BJ (cell line): ENCODE measurements at regions not wholly inside any gene's neighbourhood (a gene's known extent, or its start where the extent isn't known, plus 50 kb on each side); places are given as distances from the start of the nearest gene placed in this dataset.
A peak's percentile ranks its signal among the peaks of the same experiment; 100 is the strongest.

ENCODE experiments used
- CTCF ChIA-PET: fragments of 350-600 bp; formaldehyde crosslinking; extraction: SDS; loops from one replicate; lab custom pipeline; 2021; ENCODE audit warnings: antibody characterized with exemption, inconsistent platforms; lab: Yijun Ruan, JAX
- POLR2A ChIA-PET: fragments of 300-600 bp; sonication (Branson Sonifier 250); formaldehyde crosslinking; extraction: SDS; loops from one replicate; lab custom pipeline; 2021; ENCODE audit warnings: antibody characterized with exemption; lab: Charles Lee
- DNase-seq: peaks from one replicate; pipeline ENCODE4 v3.0.0-alpha.2; 2011; ENCODE audit warnings: low read depth
- H3K27me3 ChIP-seq: 2 replicates; pipeline ENCODE4 v1.6.0; 2011; ENCODE audit warnings: low read length; ENCODE audit not compliant: control insufficient read depth, insufficient read depth
- H3K36me3 ChIP-seq: 2 replicates; pipeline ENCODE4 v1.5.1; 2011; ENCODE audit warnings: low read length; ENCODE audit not compliant: control insufficient read depth, insufficient read depth
- H3K4me3 ChIP-seq: 2 replicates; pipeline ENCODE4 v1.5.1; 2011; ENCODE audit warnings: low read depth, mild to moderate bottlenecking, control low read depth, low read length
- CTCF ChIP-seq: IDR thresholded peaks from 2 replicates; pipeline ENCODE4 v1.5.1; 2011; ENCODE audit warnings: low read depth, mild to moderate bottlenecking, control low read depth, inconsistent platforms, low read length, moderate library complexity; ENCODE audit not compliant: insufficient read depth

GRCh38 chr3:159586571-159587202, 401.9 kb upstream of the IL12A start:
- CTCF ChIA-PET, result interaction anchor here (0.6 to 2.4 kb wide), 16 partner anchors 23 to 657 kb away, joined by 3 to 11 read pairs (median 4); no protein-coding TSS in a partner anchor
- DNase-seq, result no peak
- peak; percentile 74 for TF ChIP-seq CTCF
- no peak overlapping the region for H3K4me3 ChIP-seq
- H3K36me3 ChIP-seq, result no peaks in the 10 kb centered on the region
- POLR2A ChIA-PET, result interaction anchor here (0.6 kb wide), 1 partner anchor 720 kb away, joined by 10 read pairs; no protein-coding TSS in a partner anchor
- no peaks in the 10 kb centered on the region for H3K27me3 ChIP-seq

- TF ChIP-seq CTCF, result no peak
- H3K27me3 ChIP-seq, result 0 out of 2 replicates have a peak, but pooled peaks cover 2% of the 10 kb centered on the region
- no peak overlapping the region for H3K4me3 ChIP-seq
- DNase-seq, result no peak
- POLR2A ChIA-PET, result no interaction called here
- H3K36me3 ChIP-seq, result no peaks in the 10 kb centered on the region
- CTCF ChIA-PET, result interaction anchor here (0.5 kb wide), 1 partner anchor 310 kb away, joined by 3 read pairs; no protein-coding TSS in a partner anchor
Measured at GRCh38 chr3:159593927-159594605, 394.6 kb upstream of the IL12A start.

GRCh38 chr3:159600291-159600690, 388.3 kb upstream of the IL12A start:
- no peak overlapping the region for H3K4me3 ChIP-seq
- no peak for DNase-seq
- ChIA-PET POLR2A (no interaction called here), CTCF (no interaction called here)
- no peak for TF ChIP-seq CTCF
- no peaks in the 10 kb centered on the region for H3K36me3 ChIP-seq
- no peaks in the 10 kb centered on the region for H3K27me3 ChIP-seq

GRCh38 chr3:159604151-159604581, 384.5 kb upstream of the IL12A start:
- no peak for TF ChIP-seq CTCF
- H3K36me3 ChIP-seq, result no peaks in the 10 kb centered on the region
- DNase-seq, result no peak
- H3K4me3 ChIP-seq, result no peak overlapping the region
- H3K27me3 ChIP-seq, result no peaks in the 10 kb centered on the region
- POLR2A ChIA-PET, result no interaction called here
- CTCF ChIA-PET, result interaction anchor here (3.0 kb wide), 1 partner anchor 11 kb away, joined by 7 read pairs; no protein-coding TSS in a partner anchor

- DNase-seq, result no peak
- ChIA-PET POLR2A (interaction anchor here (0.7 kb wide), 1 partner anchor 64 kb away, joined by 3 read pairs; no protein-coding TSS in a partner anchor), CTCF (interaction anchor here (0.7 to 3.2 kb wide), 4 partner anchors 11 to 200 kb away, joined by 3 to 11 read pairs (median 5); no protein-coding TSS in a partner anchor)
- TF ChIP-seq CTCF, result no peak
- Histone ChIP-seq H3K4me3 (no peak overlapping the region), H3K36me3 (no peaks in the 10 kb centered on the region), H3K27me3 (no peaks in the 10 kb centered on the region)
Measured at GRCh38 chr3:159605101-159605500, 383.5 kb upstream of the IL12A start.
